ENCODE measurements at regions not wholly inside any gene's neighbourhood (a gene's known extent, or its start where the extent isn't known, plus 50 kb on each side); places are given as distances from the start of the nearest gene placed in this dataset.

DNA sequence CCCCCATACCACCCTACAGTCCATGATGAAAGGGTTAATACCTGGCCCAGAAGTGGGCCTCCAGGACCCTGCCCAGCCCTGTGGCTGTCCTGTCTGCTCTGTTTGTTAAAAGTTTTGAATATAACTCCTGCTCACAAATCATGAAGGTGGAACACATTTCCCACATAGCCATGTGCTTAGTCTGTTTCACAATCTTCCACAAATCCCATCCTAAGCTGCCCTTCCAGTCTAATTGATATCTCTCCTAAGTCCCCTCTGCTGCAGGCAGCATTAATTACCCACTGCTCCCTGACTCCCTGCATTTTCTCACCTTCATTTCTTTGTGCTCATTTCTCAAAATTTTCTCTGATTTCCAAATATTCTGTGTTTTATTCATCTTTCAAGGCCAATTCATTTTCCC lies 142.6 kb downstream of the AASDH start:
- no peak for ATAC-seq
- no peaks in the 10 kb centered on the region for H3K9me3 ChIP-seq
- no peak overlapping the region for H3K4me3 ChIP-seq
- H3K27me3 ChIP-seq = no peaks in the 10 kb centered on the region
- no peaks in the 10 kb centered on the region for H3K4me1 ChIP-seq
- no peaks in the 10 kb centered on the region for H3K36me3 ChIP-seq
- TF ChIP-seq POLR2A (IDR thresholded peaks at IDR 0.05) (no peak), EP300 (IDR thresholded peaks at IDR 0.05) (no peak), POLR2AphosphoS5 (IDR thresholded peaks at IDR 0.05) (no peak)
- TF ChIP-seq, protein P1, sequence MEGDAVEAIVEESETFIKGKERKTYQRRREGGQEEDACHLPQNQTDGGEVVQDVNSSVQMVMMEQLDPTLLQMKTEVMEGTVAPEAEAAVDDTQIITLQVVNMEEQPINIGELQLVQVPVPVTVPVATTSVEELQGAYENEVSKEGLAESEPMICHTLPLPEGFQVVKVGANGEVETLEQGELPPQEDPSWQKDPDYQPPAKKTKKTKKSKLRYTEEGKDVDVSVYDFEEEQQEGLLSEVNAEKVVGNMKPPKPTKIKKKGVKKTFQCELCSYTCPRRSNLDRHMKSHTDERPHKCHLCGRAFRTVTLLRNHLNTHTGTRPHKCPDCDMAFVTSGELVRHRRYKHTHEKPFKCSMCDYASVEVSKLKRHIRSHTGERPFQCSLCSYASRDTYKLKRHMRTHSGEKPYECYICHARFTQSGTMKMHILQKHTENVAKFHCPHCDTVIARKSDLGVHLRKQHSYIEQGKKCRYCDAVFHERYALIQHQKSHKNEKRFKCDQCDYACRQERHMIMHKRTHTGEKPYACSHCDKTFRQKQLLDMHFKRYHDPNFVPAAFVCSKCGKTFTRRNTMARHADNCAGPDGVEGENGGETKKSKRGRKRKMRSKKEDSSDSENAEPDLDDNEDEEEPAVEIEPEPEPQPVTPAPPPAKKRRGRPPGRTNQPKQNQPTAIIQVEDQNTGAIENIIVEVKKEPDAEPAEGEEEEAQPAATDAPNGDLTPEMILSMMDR (IDR thresholded peaks at IDR 0.05) = no peak
- H3K27ac ChIP-seq = no peak overlapping the region

DNA sequence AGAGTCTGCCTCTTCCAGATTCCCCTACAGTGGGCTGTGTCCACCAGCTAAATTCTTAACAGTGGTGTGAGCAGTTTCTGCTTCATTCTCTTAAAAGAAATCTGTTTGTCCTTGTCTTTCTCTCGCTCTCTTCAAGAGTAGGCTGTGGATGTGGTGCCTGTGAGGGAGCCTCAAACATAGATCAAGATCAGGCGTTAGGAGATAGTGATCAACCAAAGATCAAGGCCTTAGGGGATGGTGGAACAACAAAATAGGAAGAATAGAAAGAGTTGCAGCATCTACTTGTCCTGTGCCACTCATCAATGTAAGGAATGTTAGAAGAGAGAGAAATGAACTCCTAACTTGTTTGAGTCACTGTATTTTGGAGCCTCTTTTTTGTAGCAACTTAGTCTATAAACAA lies 144.2 kb downstream of the AASDH start:
- WGBS, 2 donors (ENCODE audit: low coverage in 1 of 2) = 93% methylated on average over 2 of the region's 2 CpGs; no CpG with 5 or more reads in 1 of the 2 donors
- H3K27ac ChIP-seq = no peak overlapping the region
- H3K36me3 ChIP-seq = no peaks in the 10 kb centered on the region
- H3K4me3 ChIP-seq = no peak overlapping the region
- no peaks in the 10 kb centered on the region for H3K27me3 ChIP-seq
- no peaks in the 10 kb centered on the region for H3K4me1 ChIP-seq
- no peak for TF ChIP-seq EP300 (IDR thresholded peaks at IDR 0.05)
- TF ChIP-seq POLR2AphosphoS5 (IDR thresholded peaks at IDR 0.05) = no peak
- TF ChIP-seq, protein P1 (IDR thresholded peaks at IDR 0.05) = no peak
- no peak for TF ChIP-seq POLR2A (IDR thresholded peaks at IDR 0.05)
- H3K9me3 ChIP-seq = no peaks in the 10 kb centered on the region
- no peak for ATAC-seq

DNA sequence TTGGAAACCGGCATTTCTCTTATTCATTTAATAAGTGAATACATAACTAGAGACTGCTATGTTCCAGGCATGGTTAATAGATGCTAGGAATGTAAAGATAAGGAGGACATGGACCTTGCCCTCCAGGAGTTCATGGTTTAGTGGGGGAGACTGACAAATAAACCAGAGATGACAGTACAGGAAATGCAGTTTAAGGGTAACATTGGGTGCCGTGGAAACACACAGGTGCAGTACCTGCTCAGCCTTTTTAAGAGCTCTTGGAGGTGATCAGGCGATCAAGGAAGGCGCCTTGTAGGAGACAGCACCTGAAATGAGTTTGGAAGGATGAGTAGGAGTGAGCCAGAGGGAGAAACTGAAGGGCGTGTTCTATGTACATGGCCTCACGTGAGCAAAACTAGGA lies 145.8 kb downstream of the AASDH start:
- Histone ChIP-seq H3K4me3 (no peak overlapping the region), H3K36me3 (no peaks in the 10 kb centered on the region), H3K4me1 (no peaks in the 10 kb centered on the region), H3K27me3 (no peaks in the 10 kb centered on the region), H3K9me3 (no peaks in the 10 kb centered on the region), H3K27ac (no peak overlapping the region)
- no peak for ATAC-seq
- TF ChIP-seq, protein P1 (IDR thresholded peaks at IDR 0.05) = no peak
- TF ChIP-seq EP300 (IDR thresholded peaks at IDR 0.05) (no peak), POLR2AphosphoS5 (IDR thresholded peaks at IDR 0.05) (no peak), POLR2A (IDR thresholded peaks at IDR 0.05) (no peak)
- 62 to 68% methylated on average over 6 of the region's 6 CpGs for WGBS, 2 donors (ENCODE audit: low coverage in 1 of 2)

DNA sequence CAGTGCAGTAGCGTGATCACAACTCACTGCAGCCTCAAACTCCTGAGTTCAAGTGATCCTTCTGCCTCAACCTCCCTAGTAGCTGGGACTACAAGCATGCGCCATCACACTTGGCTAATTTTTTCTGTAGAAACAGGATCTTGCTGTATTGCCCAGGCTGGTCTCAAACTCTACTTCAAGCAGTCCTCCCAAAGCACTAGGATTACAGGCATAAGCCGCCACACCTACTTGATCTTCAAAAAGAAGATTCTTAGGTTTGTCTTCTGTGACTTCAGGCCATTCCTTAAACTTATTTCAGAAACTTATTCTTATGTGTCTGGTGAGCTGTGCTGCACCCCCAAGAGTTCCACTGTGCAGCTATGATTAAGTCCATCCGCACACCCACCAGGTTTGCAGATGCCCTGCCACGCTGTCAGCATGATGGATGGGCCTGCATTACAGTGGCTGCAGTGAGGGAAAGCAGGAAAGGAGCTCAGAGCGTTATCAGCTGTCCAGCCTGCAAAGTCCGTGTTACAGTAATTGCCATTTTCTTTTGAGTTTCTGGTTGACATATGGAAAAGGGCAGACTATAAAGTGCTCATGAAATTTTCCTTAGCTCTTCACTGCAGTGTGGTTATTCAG lies 146.6 kb downstream of the AASDH start:
- 54 to 62% methylated on average over 6 to 7 of the region's 7 CpGs for WGBS, 2 donors (ENCODE audit: low coverage in 1 of 2)
- Histone ChIP-seq H3K4me3 (no peak overlapping the region), H3K27me3 (no peaks in the 10 kb centered on the region), H3K36me3 (no peaks in the 10 kb centered on the region), H3K27ac (no peak overlapping the region), H3K4me1 (no peaks in the 10 kb centered on the region), H3K9me3 (no peaks in the 10 kb centered on the region)
- TF ChIP-seq, protein P1 (IDR thresholded peaks at IDR 0.05) = no peak
- TF ChIP-seq POLR2A (IDR thresholded peaks at IDR 0.05) (no peak), POLR2AphosphoS5 (IDR thresholded peaks at IDR 0.05) (no peak), EP300 (IDR thresholded peaks at IDR 0.05) (no peak)
- ATAC-seq = no peak

DNA sequence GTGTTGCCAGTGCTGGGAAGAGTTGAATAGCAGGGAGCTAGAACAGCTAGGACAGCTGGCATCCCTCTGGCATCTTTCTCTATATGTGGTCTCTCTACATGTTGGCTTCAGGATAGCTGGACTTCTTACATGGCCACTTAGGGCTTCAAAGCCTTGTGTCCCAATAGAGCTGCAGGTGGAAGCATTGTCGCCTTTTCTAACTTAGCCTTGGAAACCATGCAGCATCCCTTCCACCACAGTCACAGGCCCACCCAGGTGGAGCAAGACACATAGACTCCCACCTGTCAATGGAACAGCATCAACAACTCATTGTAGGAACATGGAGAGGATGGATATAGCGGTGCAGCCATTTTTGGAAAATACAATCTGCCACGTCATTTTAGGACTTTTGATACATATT lies 149.0 kb downstream of the AASDH start:
- Histone ChIP-seq H3K9me3 (no peaks in the 10 kb centered on the region), H3K4me3 (no peak overlapping the region), H3K4me1 (no peaks in the 10 kb centered on the region), H3K36me3 (no peaks in the 10 kb centered on the region), H3K27ac (no peak overlapping the region), H3K27me3 (no peaks in the 10 kb centered on the region)
- WGBS, 2 donors (ENCODE audit: low coverage in 1 of 2) = 92% methylated on average over 2 to 3 of the region's 3 CpGs
- TF ChIP-seq POLR2A (IDR thresholded peaks at IDR 0.05) = no peak
- TF ChIP-seq, protein P1 (IDR thresholded peaks at IDR 0.05) = no peak
- no peak for TF ChIP-seq POLR2AphosphoS5 (IDR thresholded peaks at IDR 0.05)
- no peak for TF ChIP-seq EP300 (IDR thresholded peaks at IDR 0.05)
- ATAC-seq = no peak

Measured in gastroesophageal sphincter (tissue), 4 donors.